ENCODE measurements at regions not wholly inside any gene's neighbourhood (a gene's known extent, or its start where the extent isn't known, plus 50 kb on each side); places are given as distances from the start of the nearest gene placed in this dataset.

- Histone ChIP-seq H3K27me3 (ENCODE audit: control insufficient read depth in 4 of 4, insufficient read depth in 4 of 4, low read length in 3 of 4) (no peaks in the 10 kb centered on the region), H3K36me3 (ENCODE audit: control insufficient read depth in 4 of 4, insufficient read depth in 3 of 4, low read depth in 1 of 4, low read length in 3 of 4) (no peaks in the 10 kb centered on the region), H3K9me3 (ENCODE audit: control insufficient read depth in 4 of 4, low read length in 3 of 4) (no peaks in the 10 kb centered on the region), H3K4me1 (ENCODE audit: control insufficient read depth in 4 of 4, insufficient read depth in 4 of 4, low read length in 3 of 4) (peaks cover 0 to 5% (median 0%) of the 10 kb centered on the region in 4 donors), H3K9ac (ENCODE audit: low read depth in 1 of 2, low read length in 2 of 2) (no peak overlapping the region), H3K4me3 (ENCODE audit: low read depth in 1 of 3, low read length in 3 of 3) (no peak overlapping the region), H3K27ac (ENCODE audit: low read depth in 1 of 2, low read length in 2 of 2) (no peak overlapping the region)
- DNase-seq (ENCODE audit: low spot score), result no peak
- WGBS, result 72% methylated on average over 3 of the region's 3 CpGs
- no peak for TF ChIP-seq RXRA (IDR thresholded peaks at IDR 0.05)
- no peak for TF ChIP-seq FOXA1 (IDR thresholded peaks at IDR 0.05)
- TF ChIP-seq SP1 (IDR thresholded peaks at IDR 0.05), result no peak
- TF ChIP-seq ZBTB33 (IDR thresholded peaks at IDR 0.05), result no peak
These were observed 71.9 kb downstream of the NAV1 start for GRCh38 chr1:201610858-201611257.

- TF ChIP-seq YY1 (IDR thresholded peaks at IDR 0.05), result no peak
- no peak for TF ChIP-seq SP1 (IDR thresholded peaks at IDR 0.05)
- TF ChIP-seq JUND (IDR thresholded peaks at IDR 0.05), result no peak
- TF ChIP-seq FOXA1 (IDR thresholded peaks at IDR 0.05), result no peak
- TF ChIP-seq CTCF (IDR thresholded peaks at IDR 0.05; ENCODE audit: low read depth, low read length, missing input control), result no peak
- no peak for TF ChIP-seq HNF4G (IDR thresholded peaks at IDR 0.05)
- no peak for TF ChIP-seq RXRA (IDR thresholded peaks at IDR 0.05)
- H3K36me3 ChIP-seq (ENCODE audit: control insufficient read depth in 4 of 4, insufficient read depth in 3 of 4, low read depth in 1 of 4, low read length in 3 of 4), result no peaks in the 10 kb centered on the region
These were observed 73.7 kb downstream of the NAV1 start for GRCh38 chr1:201612645-201613044.

GRCh38 chr1:201614262-201615015, 75.5 kb downstream of the NAV1 start:
- Histone ChIP-seq H3K9me3 (ENCODE audit: control insufficient read depth in 4 of 4, low read length in 3 of 4) (no peaks in the 10 kb centered on the region), H3K4me3 (ENCODE audit: low read depth in 1 of 3, low read length in 3 of 3) (no peak overlapping the region), H3K27me3 (ENCODE audit: control insufficient read depth in 4 of 4, insufficient read depth in 4 of 4, low read length in 3 of 4) (no peaks in the 10 kb centered on the region), H3K9ac (ENCODE audit: low read depth in 1 of 2, low read length in 2 of 2) (no peak overlapping the region), H3K36me3 (ENCODE audit: control insufficient read depth in 4 of 4, insufficient read depth in 3 of 4, low read depth in 1 of 4, low read length in 3 of 4) (no peaks in the 10 kb centered on the region), H3K27ac (ENCODE audit: low read depth in 1 of 2, low read length in 2 of 2) (no peak overlapping the region), H3K4me1 (ENCODE audit: control insufficient read depth in 4 of 4, insufficient read depth in 4 of 4, low read length in 3 of 4) (peaks cover 0 to 5% (median 0%) of the 10 kb centered on the region in 4 donors)
- 31% methylated on average over 22 of the region's 22 CpGs for WGBS
- TF ChIP-seq REST (IDR thresholded peaks at IDR 0.05), result peak; percentile 97
- no peak for TF ChIP-seq SP1 (IDR thresholded peaks at IDR 0.05)
- TF ChIP-seq FOXA1 (IDR thresholded peaks at IDR 0.05), result no peak
- TF ChIP-seq ZBTB33 (IDR thresholded peaks at IDR 0.05), result no peak
- no peak for TF ChIP-seq EGR1 (IDR thresholded peaks at IDR 0.05; ENCODE audit: low read depth in 2 of 2)
- no peak for TF ChIP-seq TAF1 (conservative IDR thresholded peaks at IDR 0.05)
- DNase-seq (ENCODE audit: low spot score), result no peak

More at GRCh38 chr1:201612645-201613044, 73.7 kb downstream of the NAV1 start:
- Histone ChIP-seq H3K9me3 (ENCODE audit: control insufficient read depth in 4 of 4, low read length in 3 of 4) (no peaks in the 10 kb centered on the region), H3K4me3 (ENCODE audit: low read depth in 1 of 3, low read length in 3 of 3) (no peak overlapping the region), H3K27ac (ENCODE audit: low read depth in 1 of 2, low read length in 2 of 2) (no peak overlapping the region), H3K4me1 (ENCODE audit: control insufficient read depth in 4 of 4, insufficient read depth in 4 of 4, low read length in 3 of 4) (peaks cover 0 to 5% (median 0%) of the 10 kb centered on the region in 4 donors), H3K9ac (ENCODE audit: low read depth in 1 of 2, low read length in 2 of 2) (no peak overlapping the region), H3K27me3 (ENCODE audit: control insufficient read depth in 4 of 4, insufficient read depth in 4 of 4, low read length in 3 of 4) (no peaks in the 10 kb centered on the region)
- WGBS, result 85% methylated on average over 4 of the region's 4 CpGs
- no peak for DNase-seq (ENCODE audit: low spot score)

Data from liver (tissue), 8 donors.